ENCODE measurements at regions not wholly inside any gene's neighbourhood (a gene's known extent, or its start where the extent isn't known, plus 50 kb on each side); places are given as distances from the start of the nearest gene placed in this dataset.
"Not testable (repeated sequence)": the region's sequence is repeated elsewhere in the genome, so short reads cannot be mapped to it uniquely, and the experiment has no call there.

DNA sequence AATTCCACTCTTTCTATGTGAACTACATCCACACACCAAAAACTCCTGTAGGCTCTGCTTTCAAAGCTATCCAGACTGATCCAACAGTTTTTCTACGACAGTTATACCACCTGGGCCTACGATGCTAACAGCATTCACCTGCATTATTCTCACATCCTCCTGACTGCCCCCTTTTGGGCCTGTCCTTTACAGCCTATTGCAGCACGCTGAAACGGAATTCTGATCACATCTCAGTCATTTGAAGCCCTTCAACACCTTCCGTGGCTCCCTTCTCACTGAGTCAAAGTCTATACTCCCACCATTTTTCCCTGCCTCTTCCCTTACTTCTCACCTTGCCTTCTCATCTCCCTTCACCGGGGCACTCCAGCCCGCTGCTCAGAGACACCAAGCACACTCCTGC is 791.3 kb upstream of the KIRREL3 start:
- H3K36me3 ChIP-seq (ENCODE audit: control insufficient read depth, insufficient read depth, low read length) = no peaks in the 10 kb centered on the region
- Mint-ChIP-seq H3K36me3 (ENCODE audit: low read depth) (no peaks in the 10 kb centered on the region), H3K4me1 (peaks cover 48% of the 10 kb centered on the region), H3K4me3 (no peak overlapping the region), H3K9me3 (no peaks in the 10 kb centered on the region), H3K27me3 (ENCODE audit: insufficient read depth) (no peaks in the 10 kb centered on the region), H3K27ac (no peak overlapping the region)
- no peaks in the 10 kb centered on the region for H3K27me3 ChIP-seq (ENCODE audit: control insufficient read depth, insufficient read depth, low read length, poor library complexity, severe bottlenecking)
- DNase-seq = peak; percentile 61
- H3K27ac ChIP-seq (ENCODE audit: low read depth, low read length) = no peak overlapping the region
- H3K4me1 ChIP-seq (ENCODE audit: control insufficient read depth, insufficient read depth, low read length) = peaks cover 2% of the 10 kb centered on the region
- no peaks in the 10 kb centered on the region for H3K9me3 ChIP-seq (ENCODE audit: control insufficient read depth, low read length)
- TF ChIP-seq, protein P1, sequence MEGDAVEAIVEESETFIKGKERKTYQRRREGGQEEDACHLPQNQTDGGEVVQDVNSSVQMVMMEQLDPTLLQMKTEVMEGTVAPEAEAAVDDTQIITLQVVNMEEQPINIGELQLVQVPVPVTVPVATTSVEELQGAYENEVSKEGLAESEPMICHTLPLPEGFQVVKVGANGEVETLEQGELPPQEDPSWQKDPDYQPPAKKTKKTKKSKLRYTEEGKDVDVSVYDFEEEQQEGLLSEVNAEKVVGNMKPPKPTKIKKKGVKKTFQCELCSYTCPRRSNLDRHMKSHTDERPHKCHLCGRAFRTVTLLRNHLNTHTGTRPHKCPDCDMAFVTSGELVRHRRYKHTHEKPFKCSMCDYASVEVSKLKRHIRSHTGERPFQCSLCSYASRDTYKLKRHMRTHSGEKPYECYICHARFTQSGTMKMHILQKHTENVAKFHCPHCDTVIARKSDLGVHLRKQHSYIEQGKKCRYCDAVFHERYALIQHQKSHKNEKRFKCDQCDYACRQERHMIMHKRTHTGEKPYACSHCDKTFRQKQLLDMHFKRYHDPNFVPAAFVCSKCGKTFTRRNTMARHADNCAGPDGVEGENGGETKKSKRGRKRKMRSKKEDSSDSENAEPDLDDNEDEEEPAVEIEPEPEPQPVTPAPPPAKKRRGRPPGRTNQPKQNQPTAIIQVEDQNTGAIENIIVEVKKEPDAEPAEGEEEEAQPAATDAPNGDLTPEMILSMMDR (conservative IDR thresholded peaks at IDR 0.05) = peak; percentile 60
- no peak overlapping the region for H3K4me3 ChIP-seq (ENCODE audit: low read length)
- WGBS, 2 experiments (ENCODE audit: insufficient coverage in 1 of 2, insufficient read length in 1 of 2) = 87 to 93% methylated on average over 5 to 7 of the region's 7 CpGs
- H3K9ac ChIP-seq (ENCODE audit: extremely low read depth, low read length, poor library complexity, severe bottlenecking) = no peak overlapping the region

DNA sequence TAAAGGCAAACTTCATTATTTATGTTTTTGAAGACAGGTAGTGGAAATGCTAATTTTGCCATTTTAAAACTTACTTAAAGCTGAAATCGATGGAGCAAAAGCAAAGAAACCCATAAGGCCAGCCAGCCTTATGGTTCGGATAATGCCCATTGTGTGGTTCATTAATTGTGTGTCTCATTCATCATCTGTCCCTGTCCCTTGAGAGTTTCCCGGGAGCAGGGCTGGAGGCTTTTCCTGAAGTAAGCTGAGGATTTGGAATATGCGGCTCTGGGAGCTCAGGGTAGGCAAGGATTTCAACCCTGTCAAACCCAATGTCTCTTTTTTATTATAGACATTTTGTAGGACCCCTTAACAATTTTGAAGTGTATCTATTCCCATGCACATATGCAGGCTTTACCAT is 790.0 kb upstream of the KIRREL3 start:
- Histone ChIP-seq H3K9ac (ENCODE audit: extremely low read depth, low read length, poor library complexity, severe bottlenecking) (no peak overlapping the region), H3K9me3 (ENCODE audit: control insufficient read depth, low read length) (no peaks in the 10 kb centered on the region), H3K4me1 (ENCODE audit: control insufficient read depth, insufficient read depth, low read length) (peaks cover 2% of the 10 kb centered on the region), H3K36me3 (ENCODE audit: control insufficient read depth, insufficient read depth, low read length) (no peaks in the 10 kb centered on the region), H3K27me3 (ENCODE audit: control insufficient read depth, insufficient read depth, low read length, poor library complexity, severe bottlenecking) (no peaks in the 10 kb centered on the region), H3K27ac (ENCODE audit: low read depth, low read length) (no peak overlapping the region), H3K4me3 (ENCODE audit: low read length) (no peak overlapping the region)
- Mint-ChIP-seq H3K4me3 (no peak overlapping the region), H3K36me3 (ENCODE audit: low read depth) (no peaks in the 10 kb centered on the region), H3K9me3 (peaks cover 4% of the 10 kb centered on the region), H3K27ac (no peak overlapping the region), H3K27me3 (ENCODE audit: insufficient read depth) (no peaks in the 10 kb centered on the region), H3K4me1 (peaks cover 42% of the 10 kb centered on the region)
- TF ChIP-seq, protein P1 (conservative IDR thresholded peaks at IDR 0.05) = no peak
- DNase-seq = no peak
- 71 to 84% methylated on average over 2 to 4 of the region's 4 CpGs for WGBS, 2 experiments (ENCODE audit: insufficient coverage in 1 of 2, insufficient read length in 1 of 2)

DNA sequence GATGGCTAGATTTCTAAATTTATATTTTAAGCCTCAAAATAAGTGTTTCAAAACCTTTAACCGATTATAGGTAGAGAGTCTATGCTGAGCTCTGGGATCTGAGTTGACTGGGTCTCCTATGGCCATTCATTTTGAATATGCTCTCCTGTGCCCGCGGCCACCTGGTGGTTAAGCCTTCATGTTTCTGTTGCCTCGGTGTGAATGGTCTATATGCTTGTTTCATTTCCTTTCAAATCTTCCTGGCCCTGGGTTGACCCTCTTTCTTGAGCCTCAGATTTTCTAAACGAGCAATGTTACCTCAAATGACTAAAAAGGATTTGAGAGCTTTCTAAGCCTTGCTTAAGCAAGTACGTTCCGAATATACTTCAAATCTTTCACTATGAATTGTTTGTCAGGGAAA is 789.4 kb upstream of the KIRREL3 start:
- Mint-ChIP-seq H3K4me1 (peaks cover 44% of the 10 kb centered on the region), H3K27me3 (ENCODE audit: insufficient read depth) (no peaks in the 10 kb centered on the region), H3K9me3 (peaks cover 7% of the 10 kb centered on the region), H3K27ac (no peak overlapping the region), H3K4me3 (no peak overlapping the region), H3K36me3 (ENCODE audit: low read depth) (peaks cover under 1% of the 10 kb centered on the region)
- Histone ChIP-seq H3K27me3 (ENCODE audit: control insufficient read depth, insufficient read depth, low read length, poor library complexity, severe bottlenecking) (no peaks in the 10 kb centered on the region), H3K4me1 (ENCODE audit: control insufficient read depth, insufficient read depth, low read length) (peaks cover 6% of the 10 kb centered on the region), H3K9me3 (ENCODE audit: control insufficient read depth, low read length) (peaks cover 3% of the 10 kb centered on the region), H3K4me3 (ENCODE audit: low read length) (no peak overlapping the region), H3K27ac (ENCODE audit: low read depth, low read length) (no peak overlapping the region), H3K36me3 (ENCODE audit: control insufficient read depth, insufficient read depth, low read length) (no peaks in the 10 kb centered on the region), H3K9ac (ENCODE audit: extremely low read depth, low read length, poor library complexity, severe bottlenecking) (no peak overlapping the region)
- 66 to 78% methylated on average over 1 to 7 of the region's 7 CpGs for WGBS, 2 experiments (ENCODE audit: insufficient coverage in 1 of 2, insufficient read length in 1 of 2)
- peak; percentile 81 for DNase-seq
- TF ChIP-seq, protein P1 (conservative IDR thresholded peaks at IDR 0.05) = peak; percentile 82

DNA sequence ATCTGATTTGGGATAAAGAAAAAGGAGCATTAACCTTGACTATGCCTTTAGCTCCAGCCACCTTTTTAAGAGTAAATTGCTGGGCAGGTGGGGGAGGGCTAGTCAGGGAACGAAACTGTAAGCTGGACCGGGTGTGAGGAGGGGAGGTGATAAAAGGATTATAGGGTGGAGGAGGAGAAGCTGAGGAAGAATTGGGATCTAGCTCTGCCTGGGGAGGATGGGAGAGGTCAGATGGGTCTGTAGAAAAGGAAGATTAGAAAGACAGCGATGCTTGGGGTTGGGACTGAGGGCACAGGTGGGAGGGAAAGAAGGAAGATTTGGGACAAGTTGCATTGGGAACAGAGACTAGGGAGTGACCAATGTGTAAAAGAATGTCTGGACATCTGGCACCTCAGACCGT is 772.4 kb upstream of the KIRREL3 start:
- H3K27ac Mint-ChIP-seq; H3K27me3 Mint-ChIP-seq (ENCODE audit: insufficient read depth); H3K27me3 ChIP-seq (ENCODE audit: control insufficient read depth, insufficient read depth, low read length, poor library complexity, severe bottlenecking); H3K36me3 ChIP-seq (ENCODE audit: control insufficient read depth, insufficient read depth, low read length); H3K4me3 Mint-ChIP-seq; H3K27ac ChIP-seq (ENCODE audit: low read depth, low read length); H3K9me3 ChIP-seq (ENCODE audit: control insufficient read depth, low read length): not testable (repeated sequence)
- H3K4me3 ChIP-seq (ENCODE audit: low read length) = peak overlapping the region; percentile 73
- Mint-ChIP-seq H3K36me3 (ENCODE audit: low read depth) (peaks cover 11% of the 10 kb centered on the region), H3K4me1 (peaks cover 32% of the 10 kb centered on the region), H3K9me3 (peaks cover 22% of the 10 kb centered on the region)
- H3K9ac ChIP-seq (ENCODE audit: extremely low read depth, low read length, poor library complexity, severe bottlenecking) = peak overlapping the region; percentile 15
- DNase-seq = peak; percentile 53
- WGBS, 2 experiments (ENCODE audit: insufficient coverage in 1 of 2, insufficient read length in 1 of 2) = 35 to 61% methylated on average over 4 of the region's 4 CpGs
- peaks cover 14% of the 10 kb centered on the region for H3K4me1 ChIP-seq (ENCODE audit: control insufficient read depth, insufficient read depth, low read length)

DNA sequence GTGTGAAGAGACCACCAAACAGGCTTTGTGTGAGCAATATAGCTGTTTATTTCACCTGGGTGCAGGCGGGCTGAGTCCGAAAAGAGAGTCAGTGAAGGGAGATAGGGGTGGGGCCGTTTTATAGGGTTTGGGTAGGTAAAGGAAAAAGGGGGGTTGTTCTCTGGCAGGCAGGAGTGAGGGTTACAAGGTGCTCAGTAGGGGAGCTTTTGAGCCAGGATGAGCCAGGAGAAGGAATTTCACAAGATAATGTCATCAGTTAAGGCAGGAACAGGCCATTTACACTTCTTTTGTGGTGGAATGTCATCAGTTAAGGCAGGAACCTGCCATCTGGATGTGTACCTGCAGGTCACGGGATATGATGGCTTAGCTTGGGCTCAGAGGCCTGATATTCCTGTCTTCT is 768.4 kb upstream of the KIRREL3 start:
- not testable (repeated sequence) for H3K27me3 Mint-ChIP-seq (ENCODE audit: insufficient read depth)
- 17 to 41% methylated on average over 3 of the region's 4 CpGs for WGBS, 2 experiments (ENCODE audit: insufficient coverage in 1 of 2, insufficient read length in 1 of 2)

More for the DNA sequence above, 768.4 kb upstream of the KIRREL3 start:
- not testable (repeated sequence) for H3K36me3 Mint-ChIP-seq (ENCODE audit: low read depth); H3K27ac Mint-ChIP-seq; H3K27ac ChIP-seq (ENCODE audit: low read depth, low read length); H3K27me3 ChIP-seq (ENCODE audit: control insufficient read depth, insufficient read depth, low read length, poor library complexity, severe bottlenecking); H3K4me3 Mint-ChIP-seq; H3K9me3 ChIP-seq (ENCODE audit: control insufficient read depth, low read length); H3K36me3 ChIP-seq (ENCODE audit: control insufficient read depth, insufficient read depth, low read length); H3K4me3 ChIP-seq (ENCODE audit: low read length)
- H3K4me1 ChIP-seq (ENCODE audit: control insufficient read depth, insufficient read depth, low read length) = peaks cover 12% of the 10 kb centered on the region
- H3K9ac ChIP-seq (ENCODE audit: extremely low read depth, low read length, poor library complexity, severe bottlenecking) = peak overlapping the region; percentile 0
- H3K4me1 Mint-ChIP-seq = peaks cover 43% of the 10 kb centered on the region
- peak; percentile 71 for DNase-seq
- peaks cover 11% of the 10 kb centered on the region for H3K9me3 Mint-ChIP-seq
